GM18502 (cell line): ENCODE measurements at regions not wholly inside any gene's neighbourhood (a gene's known extent, or its start where the extent isn't known, plus 50 kb on each side); places are given as distances from the start of the nearest gene placed in this dataset.
A peak's percentile ranks its signal among the peaks of the same experiment; 100 is the strongest.

Source experiments
- ATAC-seq: cut with Tn5 transposase; IDR thresholded peaks from one replicate; pipeline ENCODE4 v1.9.1; 2021; ENCODE audit warnings: mild to moderate bottlenecking; ENCODE audit not compliant: unreplicated experiment, poor library complexity

GRCh38 chr7:38069052-38069451 is 109.0 kb upstream of the STARD3NL start:
- ATAC-seq, result no peak

GRCh38 chr7:38070718-38071117 is 107.3 kb upstream of the STARD3NL start:
- ATAC-seq, result no peak

GRCh38 chr7:38086857-38087256 is 91.2 kb upstream of the STARD3NL start:
- no peak for ATAC-seq

- ATAC-seq, result no peak
These were observed 75.5 kb upstream of the STARD3NL start for GRCh38 chr7:38102507-38102906.

GRCh38 chr7:38105874-38106483 is 72.1 kb upstream of the STARD3NL start:
- ATAC-seq, result peak; percentile 62

- peak; percentile 81 for ATAC-seq
These were observed 70.6 kb upstream of the STARD3NL start for GRCh38 chr7:38107486-38107893.

GRCh38 chr7:38112075-38112474 is 66.0 kb upstream of the STARD3NL start:
- no peak for ATAC-seq

- ATAC-seq, result no peak
These were observed 58.0 kb upstream of the STARD3NL start for GRCh38 chr7:38120076-38120475.

GRCh38 chr7:38122501-38122900 is 55.5 kb upstream of the STARD3NL start:
- no peak for ATAC-seq

GRCh38 chr7:38123494-38123893 is 54.6 kb upstream of the STARD3NL start:
- ATAC-seq, result no peak

GRCh38 chr7:38127216-38128207 is 50.5 kb upstream of the STARD3NL start:
- no peak for ATAC-seq
